Fibroblast of lung (primary cell): ENCODE measurements at regions not wholly inside any gene's neighbourhood (a gene's known extent, or its start where the extent isn't known, plus 50 kb on each side); places are given as distances from the start of the nearest gene placed in this dataset.

Experiments
- DNase-seq, 2 donors: peaks; one replicate each; pipeline versions ENCODE4 v3.0.0 to v3.0.0-alpha.2; 2010; ENCODE audit warnings: low read depth in 2 of 2
- H2AFZ ChIP-seq: 2 replicates; pipeline ENCODE4 v1.5.1; 2012; ENCODE audit warnings: low read length, control low read depth, inconsistent platforms
- H3K27ac ChIP-seq: 2 replicates; pipeline ENCODE4 v1.5.1; 2011; ENCODE audit warnings: low read length, control low read depth; ENCODE audit not compliant: insufficient read depth
- H3K27me3 ChIP-seq: 2 replicates; pipeline ENCODE4 v1.5.1; 2011; ENCODE audit warnings: mild to moderate bottlenecking, low read length; ENCODE audit not compliant: control insufficient read depth, insufficient read depth
- H3K36me3 ChIP-seq: 2 replicates; pipeline ENCODE4 v1.5.1; 2011; ENCODE audit warnings: low read length; ENCODE audit not compliant: control insufficient read depth, insufficient read depth
- H3K4me1 ChIP-seq: 2 replicates; pipeline ENCODE4 v1.5.1; 2011; ENCODE audit warnings: low read length; ENCODE audit not compliant: control insufficient read depth, insufficient read depth; ENCODE audit errors: extremely low read depth
- H3K4me2 ChIP-seq: 2 replicates; pipeline ENCODE4 v1.5.1; 2011; ENCODE audit warnings: low read length, control low read depth; ENCODE audit not compliant: insufficient read depth; ENCODE audit errors: extremely low read depth
- H3K4me3 ChIP-seq, 4 experiments: fragments of 200-600 bp in 1 of 4; sonication (generic) in 1 of 4; replicated peaks in 1 of 4; 2 replicates each; pipeline ENCODE4 v1.5.1; 2011 to 2016; ENCODE audit warnings: low read length in 4 of 4, low read depth in 3 of 4, mild to moderate bottlenecking in 3 of 4, control low read depth in 2 of 4, inconsistent platforms in 1 of 4, mixed read lengths in 1 of 4; ENCODE audit not compliant: insufficient read depth in 1 of 4; ENCODE audit errors: control extremely low read depth in 1 of 4
- H3K79me2 ChIP-seq: 2 replicates; pipeline ENCODE4 v1.5.1; 2012; ENCODE audit warnings: mild to moderate bottlenecking, low read length, inconsistent platforms; ENCODE audit not compliant: control insufficient read depth, insufficient read depth
- H3K9ac ChIP-seq: 2 replicates; pipeline ENCODE4 v1.5.1; 2011; ENCODE audit warnings: mild to moderate bottlenecking, low read length, control low read depth; ENCODE audit not compliant: insufficient read depth
- H3K9me3 ChIP-seq: 2 replicates; pipeline ENCODE4 v1.5.1; 2012; ENCODE audit warnings: low read depth, low read length; ENCODE audit not compliant: control insufficient read depth, insufficient read depth
- H4K20me1 ChIP-seq: 2 replicates; pipeline ENCODE4 v1.5.1; 2011; ENCODE audit warnings: low read length; ENCODE audit not compliant: control insufficient read depth, insufficient read depth; ENCODE audit errors: extremely low read depth
- EZH2 ChIP-seq: IDR thresholded peaks from 2 replicates; pipeline ENCODE4 v1.5.1; 2012; ENCODE audit warnings: low read length, control low read depth, mild to moderate bottlenecking; ENCODE audit errors: missing control alignments
- TF ChIP-seq, protein P1 (sequence below), 2 donors: IDR thresholded peaks in 1 of 2; conservative IDR thresholded peaks in 1 of 2; 1 replicate in 1 of 2; 2 replicates in 1 of 2; pipeline ENCODE4 v1.5.1; 2011 to 2012; ENCODE audit warnings: low read length in 2 of 2, control low read depth in 1 of 2, inconsistent platforms in 1 of 2, low read depth in 1 of 2, mild to moderate bottlenecking in 1 of 2

DNA sequence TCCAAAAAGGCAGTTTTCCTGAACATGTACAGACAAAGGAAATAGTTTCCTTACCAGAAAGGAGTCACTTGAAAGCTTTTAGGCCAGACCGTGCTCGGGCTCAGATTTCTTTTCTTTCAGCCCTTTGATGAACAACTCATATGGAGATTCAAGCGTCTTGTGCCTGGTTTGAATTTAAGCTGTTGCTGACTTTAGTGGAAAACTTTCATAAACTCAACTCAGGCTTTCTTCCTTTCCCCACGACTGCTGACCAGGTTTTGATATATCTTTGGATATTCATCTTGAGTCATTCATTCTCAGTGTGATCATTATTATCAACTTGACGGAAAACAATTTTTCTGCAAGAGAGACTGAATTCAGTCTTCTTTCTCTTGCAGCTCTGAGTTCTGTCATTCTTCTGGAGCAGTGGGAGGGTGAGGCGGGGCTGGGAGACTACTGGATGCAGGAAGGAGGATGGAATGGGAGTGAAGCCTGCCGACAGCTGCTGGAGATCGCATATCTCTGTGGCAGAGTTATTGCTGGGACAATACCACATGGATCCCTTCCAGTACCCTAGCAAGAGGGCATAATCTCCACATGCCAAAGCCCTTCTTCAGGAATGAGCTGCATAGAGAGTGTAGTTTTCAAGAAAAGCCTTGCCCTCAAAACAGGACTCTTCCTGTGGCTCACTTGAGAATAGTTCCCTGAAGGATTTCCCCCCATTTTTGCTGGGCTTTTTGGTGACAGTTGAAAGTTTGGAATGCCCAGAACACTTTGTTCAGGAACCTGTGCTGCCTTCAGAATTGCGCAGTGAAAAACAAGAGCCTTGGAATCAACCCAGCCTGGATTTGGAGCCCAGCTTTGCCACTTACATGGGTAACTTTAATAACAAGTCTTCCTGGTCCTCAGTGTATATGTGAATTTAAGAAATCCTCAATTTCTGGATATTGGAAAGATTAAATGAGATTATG lies 364.4 kb downstream of the ZNF521 start:
- Histone ChIP-seq H3K4me3 (peak overlapping the region in 1 of 4 experiments; percentile 23), H3K36me3 (no peaks in the 10 kb centered on the region), H3K27ac (no peak overlapping the region), H3K4me1 (peaks cover 2% of the 10 kb centered on the region), H3K4me2 (peak overlapping the region; percentile 55), H2AFZ (peak overlapping the region; percentile 0), H3K79me2 (no peaks in the 10 kb centered on the region), H3K27me3 (no peaks in the 10 kb centered on the region), H3K9me3 (no peaks in the 10 kb centered on the region), H4K20me1 (no peaks in the 10 kb centered on the region), H3K9ac (no peak overlapping the region)
- peak; percentile 23 to 34 for DNase-seq
- TF ChIP-seq, protein P1, sequence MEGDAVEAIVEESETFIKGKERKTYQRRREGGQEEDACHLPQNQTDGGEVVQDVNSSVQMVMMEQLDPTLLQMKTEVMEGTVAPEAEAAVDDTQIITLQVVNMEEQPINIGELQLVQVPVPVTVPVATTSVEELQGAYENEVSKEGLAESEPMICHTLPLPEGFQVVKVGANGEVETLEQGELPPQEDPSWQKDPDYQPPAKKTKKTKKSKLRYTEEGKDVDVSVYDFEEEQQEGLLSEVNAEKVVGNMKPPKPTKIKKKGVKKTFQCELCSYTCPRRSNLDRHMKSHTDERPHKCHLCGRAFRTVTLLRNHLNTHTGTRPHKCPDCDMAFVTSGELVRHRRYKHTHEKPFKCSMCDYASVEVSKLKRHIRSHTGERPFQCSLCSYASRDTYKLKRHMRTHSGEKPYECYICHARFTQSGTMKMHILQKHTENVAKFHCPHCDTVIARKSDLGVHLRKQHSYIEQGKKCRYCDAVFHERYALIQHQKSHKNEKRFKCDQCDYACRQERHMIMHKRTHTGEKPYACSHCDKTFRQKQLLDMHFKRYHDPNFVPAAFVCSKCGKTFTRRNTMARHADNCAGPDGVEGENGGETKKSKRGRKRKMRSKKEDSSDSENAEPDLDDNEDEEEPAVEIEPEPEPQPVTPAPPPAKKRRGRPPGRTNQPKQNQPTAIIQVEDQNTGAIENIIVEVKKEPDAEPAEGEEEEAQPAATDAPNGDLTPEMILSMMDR (conservative IDR thresholded peaks at IDR 0.05 in 1 of 2, IDR thresholded peaks at IDR 0.05 in 1 of 2; ENCODE audit: low read depth in 1 of 2, low read length in 2 of 2), result no peak
- TF ChIP-seq EZH2, result no peak

DNA sequence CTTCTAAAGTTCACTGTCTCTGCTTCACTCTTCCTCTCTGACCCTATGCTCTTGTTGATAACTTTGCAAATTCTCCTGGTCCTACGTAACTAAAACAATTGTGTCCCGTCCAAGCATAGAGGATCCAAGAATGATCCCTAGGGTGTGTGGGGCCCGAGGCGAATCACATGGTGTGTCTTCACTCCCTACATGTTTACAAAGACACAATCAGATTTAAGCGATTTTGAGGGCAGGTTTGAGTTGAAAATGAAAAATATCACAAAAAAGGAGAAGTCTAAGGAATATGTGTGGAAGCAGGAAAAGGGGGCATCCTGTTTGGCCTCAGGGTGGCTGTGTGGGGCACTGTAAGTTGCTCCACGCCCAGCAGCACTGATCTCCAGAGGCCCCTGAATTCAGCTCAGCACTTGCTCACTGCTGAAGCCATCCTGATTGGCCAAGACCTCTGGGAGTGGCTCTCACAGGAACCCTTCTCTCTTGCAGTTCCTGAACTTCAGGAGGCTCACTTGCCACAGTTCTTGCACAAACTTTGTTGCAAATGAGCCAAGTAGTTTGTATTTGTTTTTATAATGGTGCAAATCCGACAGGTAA lies 363.6 kb downstream of the ZNF521 start:
- Histone ChIP-seq H3K4me2 (no peak overlapping the region), H3K9me3 (no peaks in the 10 kb centered on the region), H3K4me3 (no peak overlapping the region), H3K9ac (no peak overlapping the region), H2AFZ (no peak overlapping the region), H4K20me1 (no peaks in the 10 kb centered on the region), H3K27ac (no peak overlapping the region), H3K79me2 (no peaks in the 10 kb centered on the region), H3K27me3 (no peaks in the 10 kb centered on the region), H3K4me1 (peaks cover 2% of the 10 kb centered on the region), H3K36me3 (no peaks in the 10 kb centered on the region)
- no peak for TF ChIP-seq EZH2
- TF ChIP-seq, protein P1 (conservative IDR thresholded peaks at IDR 0.05 in 1 of 2, IDR thresholded peaks at IDR 0.05 in 1 of 2; ENCODE audit: low read depth in 1 of 2, low read length in 2 of 2), result no peak
- no peak for DNase-seq

DNA sequence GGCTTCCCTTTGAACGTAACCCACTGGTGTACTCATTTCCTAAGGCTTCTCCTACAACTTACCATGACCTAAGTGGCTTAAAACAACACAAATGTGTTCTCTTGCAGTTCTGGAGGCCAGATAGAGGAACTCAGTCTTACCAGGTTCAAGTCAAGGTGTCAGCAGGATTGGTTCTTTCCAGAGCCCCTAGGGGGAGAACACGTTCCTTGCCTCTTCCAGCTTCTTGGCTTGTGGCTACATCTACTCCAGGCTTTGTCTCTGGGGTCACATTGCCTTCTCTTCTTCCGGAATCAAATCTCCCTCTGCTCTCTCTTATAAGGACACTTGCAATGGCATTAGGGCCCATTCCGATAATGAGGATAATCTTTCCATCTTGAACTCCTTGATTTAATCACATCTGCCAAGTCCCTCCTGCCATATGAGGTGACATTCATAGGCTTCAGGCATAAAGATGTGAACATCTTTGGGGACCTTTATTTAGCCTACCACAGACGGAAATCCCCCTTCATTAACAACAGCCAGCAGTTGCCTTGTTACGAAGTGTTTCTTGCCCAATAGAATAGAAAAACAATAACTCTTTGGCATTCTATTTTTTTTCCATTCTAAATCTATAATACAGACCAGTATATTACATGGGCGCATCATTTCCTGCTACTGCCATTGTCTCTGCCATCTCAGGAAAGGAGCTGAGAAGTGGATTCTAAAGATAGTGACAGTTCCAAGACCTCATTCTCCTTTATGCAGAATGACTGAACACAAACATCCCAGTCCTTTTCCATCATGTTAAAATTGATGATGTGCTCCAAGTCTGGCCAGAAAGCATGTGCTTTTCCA lies 362.0 kb downstream of the ZNF521 start:
- peaks cover 2% of the 10 kb centered on the region for H3K4me1 ChIP-seq
- no peaks in the 10 kb centered on the region for H3K79me2 ChIP-seq
- H4K20me1 ChIP-seq, result no peaks in the 10 kb centered on the region
- no peak overlapping the region for H3K9ac ChIP-seq
- H3K4me2 ChIP-seq, result no peak overlapping the region
- H3K4me3 ChIP-seq, result no peak overlapping the region
- no peak overlapping the region for H2AFZ ChIP-seq
- no peak for DNase-seq
- TF ChIP-seq EZH2, result no peak
- H3K9me3 ChIP-seq, result no peaks in the 10 kb centered on the region
- H3K27ac ChIP-seq, result no peak overlapping the region
- no peaks in the 10 kb centered on the region for H3K27me3 ChIP-seq
- no peaks in the 10 kb centered on the region for H3K36me3 ChIP-seq
